Upper lobe of left lung (tissue), 4 donors: ENCODE measurements at regions not wholly inside any gene's neighbourhood (a gene's known extent, or its start where the extent isn't known, plus 50 kb on each side); places are given as distances from the start of the nearest gene placed in this dataset.
"Not testable (repeated sequence)": the region's sequence is repeated elsewhere in the genome, so short reads cannot be mapped to it uniquely, and the experiment has no call there.

Experiments
- EP300 ChIP-seq, 4 donors: sonication (generic); formaldehyde crosslinking; IDR thresholded peaks; one replicate each; pipeline ENCODE4 v1.5.1; 2017; ENCODE audit warnings: antibody characterized with exemption in 4 of 4, control low read depth in 2 of 4
- POLR2A ChIP-seq, 4 donors: fragments of 450-650 bp; IDR thresholded peaks; one replicate each; pipeline ENCODE4 v1.5.1; 2016 to 2017; ENCODE audit warnings: antibody characterized with exemption in 4 of 4, mild to moderate bottlenecking in 2 of 4
- POLR2AphosphoS5 ChIP-seq, 2 donors: sonication (generic); formaldehyde crosslinking; IDR thresholded peaks; one replicate each; pipeline ENCODE4 v1.5.1; 2017; ENCODE audit warnings: antibody characterized with exemption in 2 of 2
- TF ChIP-seq, protein P1 (sequence below), 6 experiments: fragments of 450-650 bp in 4 of 6; fragments of 200-600 bp in 2 of 6; sonication (generic) in 2 of 6; IDR thresholded peaks; one replicate each; pipeline ENCODE4 v1.5.1; 2016 to 2019; ENCODE audit warnings: antibody characterized with exemption in 6 of 6

DNA sequence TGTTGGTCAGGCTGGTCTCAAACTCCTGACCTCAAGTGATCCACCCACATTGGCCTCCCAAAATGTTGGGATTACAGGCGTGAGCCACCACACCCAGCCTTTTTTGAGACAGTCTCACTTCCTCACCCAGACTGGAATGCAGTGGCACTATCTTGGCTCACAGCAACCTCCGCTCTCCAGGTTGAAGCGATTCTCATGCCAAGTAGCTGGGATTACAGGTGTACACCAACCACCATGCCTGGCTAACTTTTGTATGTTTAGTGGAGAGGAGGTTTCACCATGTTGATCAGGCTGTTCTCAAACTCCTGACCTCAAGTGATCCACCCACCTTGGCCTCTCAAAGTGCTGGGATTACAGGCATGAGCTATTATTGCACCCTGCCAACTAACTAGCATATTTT, 75.4 kb downstream of the C9orf152 start:
- TF ChIP-seq, protein P1, sequence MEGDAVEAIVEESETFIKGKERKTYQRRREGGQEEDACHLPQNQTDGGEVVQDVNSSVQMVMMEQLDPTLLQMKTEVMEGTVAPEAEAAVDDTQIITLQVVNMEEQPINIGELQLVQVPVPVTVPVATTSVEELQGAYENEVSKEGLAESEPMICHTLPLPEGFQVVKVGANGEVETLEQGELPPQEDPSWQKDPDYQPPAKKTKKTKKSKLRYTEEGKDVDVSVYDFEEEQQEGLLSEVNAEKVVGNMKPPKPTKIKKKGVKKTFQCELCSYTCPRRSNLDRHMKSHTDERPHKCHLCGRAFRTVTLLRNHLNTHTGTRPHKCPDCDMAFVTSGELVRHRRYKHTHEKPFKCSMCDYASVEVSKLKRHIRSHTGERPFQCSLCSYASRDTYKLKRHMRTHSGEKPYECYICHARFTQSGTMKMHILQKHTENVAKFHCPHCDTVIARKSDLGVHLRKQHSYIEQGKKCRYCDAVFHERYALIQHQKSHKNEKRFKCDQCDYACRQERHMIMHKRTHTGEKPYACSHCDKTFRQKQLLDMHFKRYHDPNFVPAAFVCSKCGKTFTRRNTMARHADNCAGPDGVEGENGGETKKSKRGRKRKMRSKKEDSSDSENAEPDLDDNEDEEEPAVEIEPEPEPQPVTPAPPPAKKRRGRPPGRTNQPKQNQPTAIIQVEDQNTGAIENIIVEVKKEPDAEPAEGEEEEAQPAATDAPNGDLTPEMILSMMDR (IDR thresholded peaks at IDR 0.05) = not testable (repeated sequence)
- not testable (repeated sequence) for TF ChIP-seq POLR2A, POLR2AphosphoS5, EP300 (IDR thresholded peaks at IDR 0.05)
